GM18873 (cell line): ENCODE measurements at regions not wholly inside any gene's neighbourhood (a gene's known extent, or its start where the extent isn't known, plus 50 kb on each side); places are given as distances from the start of the nearest gene placed in this dataset.

Experiments
- ATAC-seq: cut with Tn5 transposase; IDR thresholded peaks from one replicate; pipeline ENCODE4 v1.9.1; 2021; ENCODE audit warnings: mild to moderate bottlenecking, moderate library complexity, moderate number of reproducible peaks; ENCODE audit not compliant: unreplicated experiment, low FRiP score

- ATAC-seq, result no peak
Observed at GRCh38 chr17:77602883-77603640, 355.4 kb upstream of the TNRC6C start.

GRCh38 chr17:77604301-77604972 is 354.1 kb upstream of the TNRC6C start:
- no peak for ATAC-seq

- no peak for ATAC-seq
Observed at GRCh38 chr17:77604973-77605313, 353.6 kb upstream of the TNRC6C start.

GRCh38 chr17:77606146-77606864 is 352.2 kb upstream of the TNRC6C start:
- ATAC-seq, result no peak

GRCh38 chr17:77606865-77607210 is 351.7 kb upstream of the TNRC6C start:
- ATAC-seq, result no peak

- ATAC-seq, result no peak
Observed at GRCh38 chr17:77607606-77608005, 350.9 kb upstream of the TNRC6C start.

- no peak for ATAC-seq
Observed at GRCh38 chr17:77608431-77608830, 350.1 kb upstream of the TNRC6C start.

GRCh38 chr17:77609553-77610517 is 348.7 kb upstream of the TNRC6C start:
- no peak for ATAC-seq

GRCh38 chr17:77610518-77610893 is 348.0 kb upstream of the TNRC6C start:
- no peak for ATAC-seq

GRCh38 chr17:77610972-77611521 is 347.5 kb upstream of the TNRC6C start:
- ATAC-seq, result no peak

- no peak for ATAC-seq
Observed at GRCh38 chr17:77611791-77612502, 346.6 kb upstream of the TNRC6C start.

- no peak for ATAC-seq
Observed at GRCh38 chr17:77613218-77613617, 345.3 kb upstream of the TNRC6C start.

- no peak for ATAC-seq
Observed at GRCh38 chr17:77613627-77614026, 344.9 kb upstream of the TNRC6C start.

- ATAC-seq, result no peak
Observed at GRCh38 chr17:77615703-77616253, 342.7 kb upstream of the TNRC6C start.

GRCh38 chr17:77616254-77616731 is 342.2 kb upstream of the TNRC6C start:
- no peak for ATAC-seq

GRCh38 chr17:77617516-77617915 is 341.0 kb upstream of the TNRC6C start:
- no peak for ATAC-seq

- no peak for ATAC-seq
Observed at GRCh38 chr17:77618173-77618572, 340.3 kb upstream of the TNRC6C start.

- no peak for ATAC-seq
Observed at GRCh38 chr17:77618731-77619130, 339.8 kb upstream of the TNRC6C start.

- ATAC-seq, result no peak
Observed at GRCh38 chr17:77619326-77619725, 339.2 kb upstream of the TNRC6C start.
